ENCODE measurements at regions not wholly inside any gene's neighbourhood (a gene's known extent, or its start where the extent isn't known, plus 50 kb on each side); places are given as distances from the start of the nearest gene placed in this dataset.

DNA sequence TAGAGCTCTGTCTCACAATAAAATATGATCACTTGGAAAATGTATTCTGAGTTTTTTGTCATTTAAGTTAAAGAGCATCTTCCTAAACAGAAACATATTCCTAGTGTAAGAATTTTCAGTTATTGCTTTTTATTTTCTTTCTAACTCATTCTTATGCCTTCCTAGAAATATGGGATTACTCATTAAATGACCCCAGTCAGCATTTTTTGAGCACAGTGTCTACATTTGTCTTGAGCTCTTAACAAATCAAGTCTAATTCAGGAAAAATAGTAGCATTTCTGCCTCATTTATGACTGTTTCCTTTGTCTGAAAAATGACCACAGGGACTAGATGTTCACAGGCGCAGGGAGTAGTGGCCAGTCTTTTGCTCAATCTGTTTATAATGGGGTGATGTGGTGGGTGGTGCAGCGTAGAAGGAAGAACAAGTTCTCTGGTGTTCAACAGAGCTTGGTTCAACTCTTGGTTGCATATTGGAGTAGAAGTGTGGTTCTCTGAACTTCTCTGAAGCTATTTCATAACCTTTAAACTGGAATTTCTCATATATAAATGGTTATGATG, 267.1 kb downstream of the CYRIA start:
- Histone ChIP-seq H3K4me3 (no peak overlapping the region), H3K36me3 (no peaks in the 10 kb centered on the region), H3K27ac (no peak overlapping the region), H3K27me3 (no peaks in the 10 kb centered on the region), H3K9me3 (no peaks in the 10 kb centered on the region), H3K4me1 (no peaks in the 10 kb centered on the region)
- WGBS = 85% methylated on average over 2 of the region's 2 CpGs
- no peak for TF ChIP-seq POLR2A (IDR thresholded peaks at IDR 0.05)
- TF ChIP-seq, protein P1, sequence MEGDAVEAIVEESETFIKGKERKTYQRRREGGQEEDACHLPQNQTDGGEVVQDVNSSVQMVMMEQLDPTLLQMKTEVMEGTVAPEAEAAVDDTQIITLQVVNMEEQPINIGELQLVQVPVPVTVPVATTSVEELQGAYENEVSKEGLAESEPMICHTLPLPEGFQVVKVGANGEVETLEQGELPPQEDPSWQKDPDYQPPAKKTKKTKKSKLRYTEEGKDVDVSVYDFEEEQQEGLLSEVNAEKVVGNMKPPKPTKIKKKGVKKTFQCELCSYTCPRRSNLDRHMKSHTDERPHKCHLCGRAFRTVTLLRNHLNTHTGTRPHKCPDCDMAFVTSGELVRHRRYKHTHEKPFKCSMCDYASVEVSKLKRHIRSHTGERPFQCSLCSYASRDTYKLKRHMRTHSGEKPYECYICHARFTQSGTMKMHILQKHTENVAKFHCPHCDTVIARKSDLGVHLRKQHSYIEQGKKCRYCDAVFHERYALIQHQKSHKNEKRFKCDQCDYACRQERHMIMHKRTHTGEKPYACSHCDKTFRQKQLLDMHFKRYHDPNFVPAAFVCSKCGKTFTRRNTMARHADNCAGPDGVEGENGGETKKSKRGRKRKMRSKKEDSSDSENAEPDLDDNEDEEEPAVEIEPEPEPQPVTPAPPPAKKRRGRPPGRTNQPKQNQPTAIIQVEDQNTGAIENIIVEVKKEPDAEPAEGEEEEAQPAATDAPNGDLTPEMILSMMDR (IDR thresholded peaks at IDR 0.05) = no peak
- no peak for TF ChIP-seq EP300 (IDR thresholded peaks at IDR 0.05)
- no peak for TF ChIP-seq POLR2AphosphoS5 (IDR thresholded peaks at IDR 0.05)
- DNase-seq (ENCODE audit: low spot score in 2 of 2) = no peak

DNA sequence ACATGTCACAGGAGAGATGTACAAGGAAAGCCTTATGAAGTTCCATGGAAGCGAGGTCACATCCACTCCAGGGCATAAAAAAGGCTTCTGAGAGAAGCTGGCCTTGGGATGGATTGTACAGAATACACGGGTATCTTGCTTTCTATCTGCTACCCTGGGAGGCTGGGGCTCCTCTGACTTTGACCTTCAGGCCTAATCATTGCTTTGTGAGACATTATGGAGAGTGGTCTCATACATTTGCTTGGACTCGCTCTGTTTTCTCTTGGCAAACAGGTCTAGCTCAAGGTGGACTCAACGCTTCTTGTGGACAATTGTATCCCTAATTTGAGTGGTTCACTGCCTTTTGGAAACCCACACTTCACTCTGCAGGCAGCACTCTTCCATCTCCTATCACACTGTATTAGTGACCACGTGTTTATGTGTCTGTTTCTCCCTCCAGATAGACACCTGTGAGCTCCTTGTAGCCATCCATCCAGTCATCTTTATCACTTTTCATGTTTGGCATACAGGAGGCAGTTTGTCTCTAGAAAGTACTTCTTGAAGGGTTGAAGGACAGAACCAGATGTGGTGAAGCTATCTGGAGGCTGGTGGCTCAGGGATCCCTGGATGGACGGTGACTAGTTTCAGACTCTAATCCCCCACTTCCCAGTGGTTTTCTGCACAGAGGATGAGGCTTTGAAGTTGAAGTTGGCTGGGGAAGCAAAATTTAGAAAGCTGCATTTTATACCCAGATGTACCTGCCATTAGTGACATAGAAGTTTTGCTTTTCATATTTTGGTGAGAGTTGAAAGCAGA, 267.8 kb downstream of the CYRIA start:
- no peak overlapping the region for H3K27ac ChIP-seq
- DNase-seq (ENCODE audit: low spot score in 2 of 2) = no peak

DNA sequence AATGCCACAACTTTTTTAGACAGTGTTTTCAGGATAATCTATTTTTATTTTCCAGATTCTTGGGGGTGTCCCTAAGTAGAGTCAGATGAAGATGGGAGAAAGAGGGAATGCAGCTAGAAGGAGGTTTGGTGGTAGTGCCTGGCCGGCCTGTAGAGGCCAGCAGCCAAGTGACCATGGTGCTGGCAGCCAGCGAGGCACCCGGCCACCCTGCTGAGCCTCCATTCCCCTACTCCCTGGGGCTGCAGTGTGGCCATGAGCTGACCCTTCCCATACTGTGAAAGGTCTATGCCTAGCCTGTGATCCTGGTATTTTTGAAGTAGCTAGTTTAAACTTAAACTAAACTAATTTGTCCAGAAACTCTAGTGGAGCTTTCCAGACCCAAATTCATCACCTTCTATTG, 268.6 kb downstream of the CYRIA start:
- no peaks in the 10 kb centered on the region for H3K27me3 ChIP-seq
- H3K4me1 ChIP-seq = no peaks in the 10 kb centered on the region
- DNase-seq (ENCODE audit: low spot score in 2 of 2) = no peak
- H3K9me3 ChIP-seq = no peaks in the 10 kb centered on the region
- no peaks in the 10 kb centered on the region for H3K36me3 ChIP-seq
- H3K27ac ChIP-seq = no peak overlapping the region
- TF ChIP-seq, protein P1 (IDR thresholded peaks at IDR 0.05) = no peak
- TF ChIP-seq EP300 (IDR thresholded peaks at IDR 0.05) (no peak), POLR2A (IDR thresholded peaks at IDR 0.05) (no peak), POLR2AphosphoS5 (IDR thresholded peaks at IDR 0.05) (no peak)
- no peak overlapping the region for H3K4me3 ChIP-seq
- 77% methylated on average over 3 of the region's 3 CpGs for WGBS

More for the DNA sequence above, 267.8 kb downstream of the CYRIA start:
- no peaks in the 10 kb centered on the region for H3K36me3 ChIP-seq
- H3K9me3 ChIP-seq = no peaks in the 10 kb centered on the region
- H3K27me3 ChIP-seq = no peaks in the 10 kb centered on the region
- 89% methylated on average over 6 of the region's 6 CpGs for WGBS
- H3K4me1 ChIP-seq = no peaks in the 10 kb centered on the region
- TF ChIP-seq POLR2AphosphoS5 (IDR thresholded peaks at IDR 0.05) (no peak), EP300 (IDR thresholded peaks at IDR 0.05) (no peak)
- TF ChIP-seq, protein P1 (IDR thresholded peaks at IDR 0.05) = no peak
- no peak overlapping the region for H3K4me3 ChIP-seq

DNA sequence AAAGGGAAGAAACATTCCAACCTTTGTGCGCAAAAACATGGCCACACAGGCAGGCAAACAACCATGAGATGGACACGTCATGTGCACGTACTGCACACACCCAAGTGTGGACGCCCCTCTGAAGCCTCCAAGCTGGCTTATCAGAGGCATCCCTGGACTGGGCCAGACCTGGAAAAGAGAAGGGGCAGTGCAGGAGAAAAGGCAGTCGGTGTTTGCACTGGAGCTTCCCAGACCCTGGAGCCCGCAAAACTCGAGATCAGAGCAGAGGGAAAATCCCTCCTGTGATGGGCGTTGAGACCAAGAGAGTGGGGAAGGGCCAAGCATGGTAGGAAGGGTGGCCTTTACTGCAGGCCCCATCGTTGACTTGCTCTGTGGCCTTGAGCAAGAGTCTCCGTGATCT, 269.5 kb downstream of the CYRIA start:
- Histone ChIP-seq H3K9me3 (no peaks in the 10 kb centered on the region), H3K4me1 (no peaks in the 10 kb centered on the region), H3K27ac (no peak overlapping the region), H3K36me3 (no peaks in the 10 kb centered on the region), H3K4me3 (no peak overlapping the region), H3K27me3 (no peaks in the 10 kb centered on the region)
- no peak for DNase-seq (ENCODE audit: low spot score in 2 of 2)
- TF ChIP-seq POLR2A (IDR thresholded peaks at IDR 0.05) (no peak), EP300 (IDR thresholded peaks at IDR 0.05) (no peak), POLR2AphosphoS5 (IDR thresholded peaks at IDR 0.05) (no peak)
- TF ChIP-seq, protein P1 (IDR thresholded peaks at IDR 0.05) = no peak
- WGBS = 99% methylated on average over 10 of the region's 10 CpGs

DNA sequence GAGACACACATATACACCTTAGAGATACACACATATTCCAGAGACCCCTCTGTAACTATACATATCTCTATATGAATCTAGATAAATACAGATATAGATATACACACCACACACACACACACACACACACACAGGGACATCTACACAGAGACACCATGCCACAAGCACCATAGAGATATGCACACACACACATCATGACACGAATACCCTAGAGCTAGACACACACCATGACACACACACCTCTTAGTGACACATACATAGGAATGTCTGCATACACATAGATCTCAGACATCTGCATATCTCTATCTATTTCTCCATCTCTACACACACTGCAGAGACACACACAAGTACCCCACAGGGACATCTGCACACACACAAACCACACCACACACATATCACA, 270.0 kb downstream of the CYRIA start:
- Histone ChIP-seq H3K36me3 (no peaks in the 10 kb centered on the region), H3K4me1 (no peaks in the 10 kb centered on the region), H3K27ac (no peak overlapping the region), H3K27me3 (no peaks in the 10 kb centered on the region), H3K9me3 (no peaks in the 10 kb centered on the region), H3K4me3 (no peak overlapping the region)
- TF ChIP-seq, protein P1 (IDR thresholded peaks at IDR 0.05) = no peak
- TF ChIP-seq POLR2A (IDR thresholded peaks at IDR 0.05) = no peak
- TF ChIP-seq EP300 (IDR thresholded peaks at IDR 0.05) = no peak
- TF ChIP-seq POLR2AphosphoS5 (IDR thresholded peaks at IDR 0.05) = no peak
- WGBS = 100% methylated on average over 1 of the region's 1 CpG
- DNase-seq (ENCODE audit: low spot score in 2 of 2) = no peak
